Activated naive CD4-positive, alpha-beta T cell treated with anti-CD3 and anti-CD28 coated beads for 36 hours (primary cell): ENCODE measurements at regions not wholly inside any gene's neighbourhood (a gene's known extent, or its start where the extent isn't known, plus 50 kb on each side); places are given as distances from the start of the nearest gene placed in this dataset.

Source experiments
- CTCF ChIA-PET: fragments of 350-600 bp; sonication (Branson Sonifier 250); formaldehyde crosslinking; loops from one replicate; lab custom pipeline; 2021; ENCODE audit warnings: antibody characterized with exemption; lab: Charles Lee
- DNase-seq: peaks from one replicate; pipeline ENCODE4 v3.0.0-alpha.2; 2020
- H3K27ac Mint-ChIP-seq: one replicate; pipeline ENCODE4 v1.8.0; 2021; ENCODE audit warnings: mild to moderate bottlenecking, mixed read lengths
- H3K27me3 Mint-ChIP-seq: one replicate; pipeline ENCODE4 v1.8.0; 2021; ENCODE audit warnings: low read depth, mixed read lengths
- H3K36me3 Mint-ChIP-seq: one replicate; pipeline ENCODE4 v1.8.0; 2021; ENCODE audit warnings: low read depth, mixed read lengths
- H3K4me1 Mint-ChIP-seq: one replicate; pipeline ENCODE4 v1.8.0; 2021; ENCODE audit warnings: low read depth, mixed read lengths
- H3K4me3 Mint-ChIP-seq: one replicate; pipeline ENCODE4 v1.8.0; 2021; ENCODE audit warnings: mild to moderate bottlenecking, moderate library complexity, mixed read lengths
- H3K9me3 Mint-ChIP-seq: one replicate; pipeline ENCODE4 v1.8.0; 2021; ENCODE audit warnings: mixed read lengths
- intact Hi-C: fragments of 100-400 bp; cut with micrococcal nuclease; formaldehyde crosslinking; loops from one replicate; pipeline ENCODE4 v1.15.1; 2023

- Mint-ChIP-seq H3K9me3 (peaks cover 2% of the 10 kb centered on the region), H3K27ac (no peak overlapping the region), H3K27me3 (no peaks in the 10 kb centered on the region), H3K4me1 (no peaks in the 10 kb centered on the region), H3K36me3 (no peaks in the 10 kb centered on the region), H3K4me3 (no peak overlapping the region)
- intact Hi-C loops, result no loop called here
- CTCF ChIA-PET, result no interaction called here
- DNase-seq, result no peak
Observed at GRCh38 chr3:64916192-64916798, 228.5 kb upstream of the ADAMTS9 start.

- Mint-ChIP-seq H3K27me3 (no peaks in the 10 kb centered on the region), H3K4me3 (no peak overlapping the region), H3K9me3 (peaks cover 4% of the 10 kb centered on the region), H3K27ac (no peak overlapping the region), H3K4me1 (no peaks in the 10 kb centered on the region), H3K36me3 (no peaks in the 10 kb centered on the region)
- CTCF ChIA-PET, result no interaction called here
- intact Hi-C loops, result no loop called here
- DNase-seq, result no peak
Observed at GRCh38 chr3:64915778-64916177, 228.0 kb upstream of the ADAMTS9 start.

GRCh38 chr3:64913515-64913914, 225.7 kb upstream of the ADAMTS9 start:
- DNase-seq, result no peak
- H3K36me3 Mint-ChIP-seq, result no peaks in the 10 kb centered on the region
- H3K27me3 Mint-ChIP-seq, result no peaks in the 10 kb centered on the region
- H3K27ac Mint-ChIP-seq, result no peak overlapping the region
- intact Hi-C loops, result no loop called here
- H3K4me3 Mint-ChIP-seq, result no peak overlapping the region
- peaks cover 4% of the 10 kb centered on the region for H3K9me3 Mint-ChIP-seq
- no peaks in the 10 kb centered on the region for H3K4me1 Mint-ChIP-seq
- CTCF ChIA-PET, result no interaction called here

GRCh38 chr3:64911138-64911537, 223.3 kb upstream of the ADAMTS9 start:
- Mint-ChIP-seq H3K9me3 (peaks cover 4% of the 10 kb centered on the region), H3K36me3 (no peaks in the 10 kb centered on the region), H3K27me3 (no peaks in the 10 kb centered on the region), H3K4me3 (no peak overlapping the region), H3K27ac (no peak overlapping the region), H3K4me1 (no peaks in the 10 kb centered on the region)
- no peak for DNase-seq
- intact Hi-C loops, result no loop called here
- CTCF ChIA-PET, result no interaction called here

- CTCF ChIA-PET, result no interaction called here
- H3K27ac Mint-ChIP-seq, result no peak overlapping the region
- H3K9me3 Mint-ChIP-seq, result peaks cover 4% of the 10 kb centered on the region
- no peaks in the 10 kb centered on the region for H3K27me3 Mint-ChIP-seq
- intact Hi-C loops, result no loop called here
- no peaks in the 10 kb centered on the region for H3K36me3 Mint-ChIP-seq
- DNase-seq, result no peak
- no peaks in the 10 kb centered on the region for H3K4me1 Mint-ChIP-seq
- H3K4me3 Mint-ChIP-seq, result no peak overlapping the region
Observed at GRCh38 chr3:64909757-64910467, 222.1 kb upstream of the ADAMTS9 start.

- no peaks in the 10 kb centered on the region for H3K27me3 Mint-ChIP-seq
- no peaks in the 10 kb centered on the region for H3K4me1 Mint-ChIP-seq
- no peaks in the 10 kb centered on the region for H3K36me3 Mint-ChIP-seq
- DNase-seq, result no peak
- no peak overlapping the region for H3K4me3 Mint-ChIP-seq
- intact Hi-C loops, result no loop called here
- peaks cover 4% of the 10 kb centered on the region for H3K9me3 Mint-ChIP-seq
- H3K27ac Mint-ChIP-seq, result no peak overlapping the region
- CTCF ChIA-PET, result no interaction called here
Observed at GRCh38 chr3:64909011-64909410, 221.2 kb upstream of the ADAMTS9 start.

- Mint-ChIP-seq H3K4me1 (no peaks in the 10 kb centered on the region), H3K9me3 (peaks cover 4% of the 10 kb centered on the region), H3K4me3 (no peak overlapping the region), H3K27me3 (no peaks in the 10 kb centered on the region), H3K36me3 (no peaks in the 10 kb centered on the region), H3K27ac (no peak overlapping the region)
- DNase-seq, result no peak
- CTCF ChIA-PET, result no interaction called here
- intact Hi-C loops, result no loop called here
Observed at GRCh38 chr3:64908251-64908685, 220.5 kb upstream of the ADAMTS9 start.

- no peak for DNase-seq
- intact Hi-C loops, result no loop called here
- Mint-ChIP-seq H3K9me3 (no peaks in the 10 kb centered on the region), H3K4me1 (no peaks in the 10 kb centered on the region), H3K4me3 (no peak overlapping the region), H3K27me3 (no peaks in the 10 kb centered on the region), H3K27ac (no peak overlapping the region), H3K36me3 (no peaks in the 10 kb centered on the region)
- CTCF ChIA-PET, result no interaction called here
Observed at GRCh38 chr3:64905906-64906410, 218.2 kb upstream of the ADAMTS9 start.

GRCh38 chr3:64903006-64903405, 215.2 kb upstream of the ADAMTS9 start:
- Mint-ChIP-seq H3K27ac (no peak overlapping the region), H3K4me1 (no peaks in the 10 kb centered on the region), H3K9me3 (peaks cover 5% of the 10 kb centered on the region), H3K36me3 (no peaks in the 10 kb centered on the region), H3K27me3 (no peaks in the 10 kb centered on the region), H3K4me3 (no peak overlapping the region)
- intact Hi-C loops, result no loop called here
- DNase-seq, result no peak
- CTCF ChIA-PET, result no interaction called here

GRCh38 chr3:64901986-64902516, 214.3 kb upstream of the ADAMTS9 start:
- CTCF ChIA-PET, result no interaction called here
- intact Hi-C loops, result no loop called here
- Mint-ChIP-seq H3K4me1 (no peaks in the 10 kb centered on the region), H3K36me3 (no peaks in the 10 kb centered on the region), H3K4me3 (no peak overlapping the region), H3K9me3 (peaks cover 5% of the 10 kb centered on the region), H3K27ac (no peak overlapping the region), H3K27me3 (no peaks in the 10 kb centered on the region)
- DNase-seq, result no peak

GRCh38 chr3:64901522-64901885, 213.7 kb upstream of the ADAMTS9 start:
- peaks cover 5% of the 10 kb centered on the region for H3K9me3 Mint-ChIP-seq
- H3K4me3 Mint-ChIP-seq, result no peak overlapping the region
- DNase-seq, result no peak
- H3K36me3 Mint-ChIP-seq, result no peaks in the 10 kb centered on the region
- CTCF ChIA-PET, result no interaction called here
- H3K27me3 Mint-ChIP-seq, result no peaks in the 10 kb centered on the region
- H3K27ac Mint-ChIP-seq, result no peak overlapping the region
- intact Hi-C loops, result no loop called here
- H3K4me1 Mint-ChIP-seq, result no peaks in the 10 kb centered on the region

GRCh38 chr3:64900617-64901521, 213.1 kb upstream of the ADAMTS9 start:
- no peak overlapping the region for H3K27ac Mint-ChIP-seq
- no peak for DNase-seq
- no peak overlapping the region for H3K4me3 Mint-ChIP-seq
- CTCF ChIA-PET, result no interaction called here
- H3K27me3 Mint-ChIP-seq, result no peaks in the 10 kb centered on the region
- no peaks in the 10 kb centered on the region for H3K36me3 Mint-ChIP-seq
- H3K4me1 Mint-ChIP-seq, result no peaks in the 10 kb centered on the region
- intact Hi-C loops, result no loop called here
- peaks cover 5% of the 10 kb centered on the region for H3K9me3 Mint-ChIP-seq
